ENCODE measurements at regions not wholly inside any gene's neighbourhood (a gene's known extent, or its start where the extent isn't known, plus 50 kb on each side); places are given as distances from the start of the nearest gene placed in this dataset.
A peak's percentile ranks its signal among the peaks of the same experiment; 100 is the strongest.
"Not testable (repeated sequence)": the region's sequence is repeated elsewhere in the genome, so short reads cannot be mapped to it uniquely, and the experiment has no call there.

- H3K9ac ChIP-seq (ENCODE audit: insufficient read depth, low read depth, low read length); CTCF ChIA-PET (ENCODE audit: low intra/inter-chr PET ratio, low total read pairs): not testable (repeated sequence)
- 0% methylated on average over 5 of the region's 8 CpGs for WGBS (ENCODE audit: low lambda C conversion rate)
- TF ChIP-seq ZBTB7B (CRISPR knock-in tag; IDR thresholded peaks at IDR 0.05), result 0 out of 2 replicates have a peak, but pooled peaks have one; percentile 52
- TF ChIP-seq RXRB (CRISPR knock-in tag; IDR thresholded peaks at IDR 0.05; ENCODE audit: borderline replicate concordance), result peak; percentile 58; the same call in 1 of the 2 replicates
- TF ChIP-seq HOXA3 (CRISPR knock-in tag; IDR thresholded peaks at IDR 0.05), result peak; percentile 63
- peak; percentile 75 for TF ChIP-seq SIX1 (CRISPR knock-in tag; IDR thresholded peaks at IDR 0.05; ENCODE audit: borderline replicate concordance)
- peak; percentile 31; the same call in 1 of the 2 replicates for TF ChIP-seq ZNF574 (CRISPR knock-in tag; IDR thresholded peaks at IDR 0.05)
- TF ChIP-seq, protein P1, sequence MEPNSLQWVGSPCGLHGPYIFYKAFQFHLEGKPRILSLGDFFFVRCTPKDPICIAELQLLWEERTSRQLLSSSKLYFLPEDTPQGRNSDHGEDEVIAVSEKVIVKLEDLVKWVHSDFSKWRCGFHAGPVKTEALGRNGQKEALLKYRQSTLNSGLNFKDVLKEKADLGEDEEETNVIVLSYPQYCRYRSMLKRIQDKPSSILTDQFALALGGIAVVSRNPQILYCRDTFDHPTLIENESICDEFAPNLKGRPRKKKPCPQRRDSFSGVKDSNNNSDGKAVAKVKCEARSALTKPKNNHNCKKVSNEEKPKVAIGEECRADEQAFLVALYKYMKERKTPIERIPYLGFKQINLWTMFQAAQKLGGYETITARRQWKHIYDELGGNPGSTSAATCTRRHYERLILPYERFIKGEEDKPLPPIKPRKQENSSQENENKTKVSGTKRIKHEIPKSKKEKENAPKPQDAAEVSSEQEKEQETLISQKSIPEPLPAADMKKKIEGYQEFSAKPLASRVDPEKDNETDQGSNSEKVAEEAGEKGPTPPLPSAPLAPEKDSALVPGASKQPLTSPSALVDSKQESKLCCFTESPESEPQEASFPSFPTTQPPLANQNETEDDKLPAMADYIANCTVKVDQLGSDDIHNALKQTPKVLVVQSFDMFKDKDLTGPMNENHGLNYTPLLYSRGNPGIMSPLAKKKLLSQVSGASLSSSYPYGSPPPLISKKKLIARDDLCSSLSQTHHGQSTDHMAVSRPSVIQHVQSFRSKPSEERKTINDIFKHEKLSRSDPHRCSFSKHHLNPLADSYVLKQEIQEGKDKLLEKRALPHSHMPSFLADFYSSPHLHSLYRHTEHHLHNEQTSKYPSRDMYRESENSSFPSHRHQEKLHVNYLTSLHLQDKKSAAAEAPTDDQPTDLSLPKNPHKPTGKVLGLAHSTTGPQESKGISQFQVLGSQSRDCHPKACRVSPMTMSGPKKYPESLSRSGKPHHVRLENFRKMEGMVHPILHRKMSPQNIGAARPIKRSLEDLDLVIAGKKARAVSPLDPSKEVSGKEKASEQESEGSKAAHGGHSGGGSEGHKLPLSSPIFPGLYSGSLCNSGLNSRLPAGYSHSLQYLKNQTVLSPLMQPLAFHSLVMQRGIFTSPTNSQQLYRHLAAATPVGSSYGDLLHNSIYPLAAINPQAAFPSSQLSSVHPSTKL (CRISPR knock-in tag; IDR thresholded peaks at IDR 0.05), result peak; percentile 45; the same call in 1 of the 2 replicates
- TF ChIP-seq RXRA (CRISPR knock-in tag; IDR thresholded peaks at IDR 0.05), result peak; percentile 32; the same call in 1 of the 2 replicates
- TF ChIP-seq PPARG (CRISPR knock-in tag; conservative IDR thresholded peaks at IDR 0.05), result peak; percentile 72
- TF ChIP-seq POGZ (CRISPR knock-in tag; IDR thresholded peaks at IDR 0.05), result 0 out of 2 replicates have a peak, but pooled peaks have one; percentile 22
- TF ChIP-seq MED1 (CRISPR knock-in tag; IDR thresholded peaks at IDR 0.05), result 0 out of 2 replicates have a peak, but pooled peaks have one; percentile 32
- TF ChIP-seq, protein P2, sequence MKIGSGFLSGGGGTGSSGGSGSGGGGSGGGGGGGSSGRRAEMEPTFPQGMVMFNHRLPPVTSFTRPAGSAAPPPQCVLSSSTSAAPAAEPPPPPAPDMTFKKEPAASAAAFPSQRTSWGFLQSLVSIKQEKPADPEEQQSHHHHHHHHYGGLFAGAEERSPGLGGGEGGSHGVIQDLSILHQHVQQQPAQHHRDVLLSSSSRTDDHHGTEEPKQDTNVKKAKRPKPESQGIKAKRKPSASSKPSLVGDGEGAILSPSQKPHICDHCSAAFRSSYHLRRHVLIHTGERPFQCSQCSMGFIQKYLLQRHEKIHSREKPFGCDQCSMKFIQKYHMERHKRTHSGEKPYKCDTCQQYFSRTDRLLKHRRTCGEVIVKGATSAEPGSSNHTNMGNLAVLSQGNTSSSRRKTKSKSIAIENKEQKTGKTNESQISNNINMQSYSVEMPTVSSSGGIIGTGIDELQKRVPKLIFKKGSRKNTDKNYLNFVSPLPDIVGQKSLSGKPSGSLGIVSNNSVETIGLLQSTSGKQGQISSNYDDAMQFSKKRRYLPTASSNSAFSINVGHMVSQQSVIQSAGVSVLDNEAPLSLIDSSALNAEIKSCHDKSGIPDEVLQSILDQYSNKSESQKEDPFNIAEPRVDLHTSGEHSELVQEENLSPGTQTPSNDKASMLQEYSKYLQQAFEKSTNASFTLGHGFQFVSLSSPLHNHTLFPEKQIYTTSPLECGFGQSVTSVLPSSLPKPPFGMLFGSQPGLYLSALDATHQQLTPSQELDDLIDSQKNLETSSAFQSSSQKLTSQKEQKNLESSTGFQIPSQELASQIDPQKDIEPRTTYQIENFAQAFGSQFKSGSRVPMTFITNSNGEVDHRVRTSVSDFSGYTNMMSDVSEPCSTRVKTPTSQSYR (CRISPR knock-in tag; IDR thresholded peaks at IDR 0.05; ENCODE audit: borderline replicate concordance), result peak; percentile 80
- 0 out of 2 replicates have a peak, but pooled peaks have one; percentile 10 for TF ChIP-seq FOXA3 (CRISPR knock-in tag; IDR thresholded peaks at IDR 0.05)
- TF ChIP-seq ZMYM4 (CRISPR knock-in tag; IDR thresholded peaks at IDR 0.05), result 0 out of 2 replicates have a peak, but pooled peaks have one; percentile 21
Measured at GRCh38 chr2:87542599-87543174, 205.2 kb upstream of the PLGLB2 start.

More at GRCh38 chr2:87542599-87543174, 205.2 kb upstream of the PLGLB2 start:
- H3K27me3 ChIP-seq (ENCODE audit: control insufficient read depth in 1 of 2, insufficient read depth in 2 of 2, low read length in 2 of 2); H3K27ac ChIP-seq (ENCODE audit: extremely low read length, insufficient read depth, low read length); H3K36me3 ChIP-seq (replicated peaks in 1 of 2; ENCODE audit: control insufficient read depth in 1 of 2, insufficient read depth in 2 of 2, low read length in 2 of 2); H4K20me1 ChIP-seq (ENCODE audit: insufficient read depth, low read length); POLR2A ChIA-PET; H3K79me2 ChIP-seq (ENCODE audit: insufficient read depth, low read length); H2AFZ ChIP-seq (ENCODE audit: low read length); H3K4me3 ChIP-seq (replicated peaks in 1 of 3; ENCODE audit: insufficient read depth in 1 of 3, low read depth in 2 of 3, low read length in 3 of 3); BruUV-seq (replicated peaks); H3K9me3 ChIP-seq (ENCODE audit: low read length); in situ Hi-C loops (cut with HindIII; ENCODE audit: extremely low pct_ligation_motif_present, low pct_unique_long_range_greater_than_20kb); intact Hi-C loops (cut with micrococcal nuclease; ENCODE audit: unreplicated experiment): not testable (repeated sequence)
- Histone ChIP-seq H3K4me2 (ENCODE audit: low read depth, low read length) (peak overlapping the region; percentile 47; the same call in 1 of the 2 replicates), H3K4me1 (ENCODE audit: insufficient read depth, low read length) (0 out of 2 replicates have a peak, but pooled peaks cover 18% of the 10 kb centered on the region)
- peak; percentile 98 for ATAC-seq
- peak; percentile 70 for DNase-seq (ENCODE audit: low spot score)
- peak; percentile 91 for FAIRE-seq
